GM21423 (cell line): ENCODE measurements at regions not wholly inside any gene's neighbourhood (a gene's known extent, or its start where the extent isn't known, plus 50 kb on each side); places are given as distances from the start of the nearest gene placed in this dataset.
A peak's percentile ranks its signal among the peaks of the same experiment; 100 is the strongest.
"Not testable (repeated sequence)": the region's sequence is repeated elsewhere in the genome, so short reads cannot be mapped to it uniquely, and the experiment has no call there.

Experiments used
- ATAC-seq: cut with Tn5 transposase; IDR thresholded peaks from one replicate; pipeline ENCODE4 v1.9.1; 2021; ENCODE audit warnings: mild to moderate bottlenecking, moderate library complexity; ENCODE audit not compliant: unreplicated experiment

- ATAC-seq: not testable (repeated sequence)
These were observed 70.8 kb downstream of the TBC1D26 start for GRCh38 chr17:15802917-15803316.

DNA sequence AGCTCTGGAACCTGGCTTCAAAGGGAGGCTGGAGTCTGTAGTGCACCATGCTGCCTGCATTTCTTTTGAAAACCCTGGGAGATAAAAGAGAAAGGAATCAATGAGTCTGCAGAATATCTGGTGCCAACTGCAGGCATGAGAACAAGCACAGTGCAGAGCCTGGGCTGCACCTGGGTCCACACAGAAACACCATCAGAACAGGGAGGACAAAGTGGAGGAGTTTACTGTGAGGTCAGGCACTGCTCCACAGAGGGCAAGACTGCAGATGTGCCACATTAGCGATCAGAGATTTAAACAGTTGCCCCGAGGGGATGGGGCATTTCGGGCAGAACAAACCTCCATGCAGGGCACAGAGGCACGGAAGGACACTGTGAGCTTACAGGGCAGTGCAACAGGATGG, 74.7 kb downstream of the TBC1D26 start:
- ATAC-seq: not testable (repeated sequence)

GRCh38 chr17:15813388-15813787, 81.3 kb downstream of the TBC1D26 start:
- ATAC-seq: not testable (repeated sequence)

DNA sequence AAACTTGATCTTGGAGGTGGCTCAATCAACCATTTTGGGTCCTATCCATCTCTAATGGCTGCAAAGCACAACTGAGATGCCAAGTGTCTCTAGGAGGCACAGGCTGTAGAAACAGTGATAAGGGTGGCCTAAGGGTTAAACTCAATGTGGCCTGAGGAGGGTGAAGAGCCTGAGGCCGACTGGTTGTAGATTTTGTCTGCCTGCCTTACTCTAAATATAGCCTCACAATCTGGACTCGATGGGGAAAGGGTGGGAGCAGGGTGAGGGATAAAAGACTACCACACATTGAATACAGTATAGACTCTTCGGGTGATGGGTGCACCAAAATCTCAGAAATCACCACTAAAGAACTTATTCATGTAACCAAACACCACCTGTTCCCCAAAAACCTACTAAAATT, 81.9 kb downstream of the TBC1D26 start:
- not testable (repeated sequence) for ATAC-seq

DNA sequence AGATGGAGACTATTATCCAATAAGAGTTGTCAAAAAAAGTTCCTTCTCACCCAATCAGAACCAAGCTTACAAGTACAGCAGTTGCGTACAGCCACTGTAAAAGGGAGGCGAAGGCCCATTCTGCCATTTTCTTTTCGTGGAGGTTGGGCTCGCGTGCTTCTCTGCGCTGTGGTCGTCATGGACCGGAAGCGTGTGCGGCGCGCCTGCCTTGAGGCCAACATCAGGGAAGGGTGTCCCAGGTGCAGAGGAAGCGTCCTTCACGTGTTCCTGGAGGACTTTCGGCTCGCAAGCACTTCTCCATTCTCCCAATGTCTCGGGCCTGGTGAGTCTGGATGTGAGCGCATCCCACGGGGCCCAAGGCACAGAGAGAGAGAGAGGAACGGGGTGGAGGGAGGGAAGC, 85.8 kb downstream of the TBC1D26 start:
- ATAC-seq: not testable (repeated sequence)

DNA sequence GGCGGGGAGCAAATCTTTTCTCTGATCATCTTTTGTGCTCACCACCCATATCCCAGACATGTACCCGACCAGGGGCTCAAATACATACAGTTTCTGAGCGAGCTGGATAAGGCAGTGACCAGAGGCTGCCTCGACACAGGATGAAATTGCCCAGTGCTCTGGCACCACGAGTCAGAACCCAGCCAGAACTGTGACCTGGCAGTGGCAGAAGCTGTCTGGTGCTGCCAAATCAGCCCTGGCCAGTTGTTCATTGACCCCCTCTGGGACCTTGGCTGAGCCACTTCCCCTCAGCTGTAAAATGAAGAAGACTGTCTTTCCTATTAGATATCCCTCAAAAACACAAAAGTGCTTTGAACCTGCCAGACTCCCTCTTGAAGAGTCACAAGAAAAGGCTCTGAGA, 90.2 kb downstream of the TBC1D26 start:
- ATAC-seq: not testable (repeated sequence)

GRCh38 chr17:15828727-15829314, 96.7 kb downstream of the TBC1D26 start:
- peak; percentile 33 for ATAC-seq

DNA sequence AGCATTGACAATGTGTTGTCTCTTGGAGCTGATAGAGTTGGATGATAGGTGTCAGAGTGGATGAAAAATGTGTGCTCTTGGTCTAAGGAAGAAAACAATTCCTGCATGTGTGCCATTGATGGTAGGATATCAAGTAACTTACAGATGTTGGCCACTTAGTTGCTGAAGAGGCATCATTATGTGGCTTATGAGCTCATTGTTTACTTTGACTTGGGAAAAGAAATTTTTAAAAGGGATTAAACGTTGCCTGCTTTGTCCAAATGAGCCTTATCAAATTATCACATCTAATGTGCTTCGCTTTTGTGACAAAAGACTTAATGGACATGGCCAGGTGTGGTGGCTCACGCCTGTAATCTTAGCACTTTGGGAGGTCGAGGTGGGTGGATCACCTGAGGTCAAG, 98.1 kb downstream of the TBC1D26 start:
- not testable (repeated sequence) for ATAC-seq

- peak; percentile 83 for ATAC-seq
These were observed 99.1 kb downstream of the TBC1D26 start for GRCh38 chr17:15831182-15831581.

DNA sequence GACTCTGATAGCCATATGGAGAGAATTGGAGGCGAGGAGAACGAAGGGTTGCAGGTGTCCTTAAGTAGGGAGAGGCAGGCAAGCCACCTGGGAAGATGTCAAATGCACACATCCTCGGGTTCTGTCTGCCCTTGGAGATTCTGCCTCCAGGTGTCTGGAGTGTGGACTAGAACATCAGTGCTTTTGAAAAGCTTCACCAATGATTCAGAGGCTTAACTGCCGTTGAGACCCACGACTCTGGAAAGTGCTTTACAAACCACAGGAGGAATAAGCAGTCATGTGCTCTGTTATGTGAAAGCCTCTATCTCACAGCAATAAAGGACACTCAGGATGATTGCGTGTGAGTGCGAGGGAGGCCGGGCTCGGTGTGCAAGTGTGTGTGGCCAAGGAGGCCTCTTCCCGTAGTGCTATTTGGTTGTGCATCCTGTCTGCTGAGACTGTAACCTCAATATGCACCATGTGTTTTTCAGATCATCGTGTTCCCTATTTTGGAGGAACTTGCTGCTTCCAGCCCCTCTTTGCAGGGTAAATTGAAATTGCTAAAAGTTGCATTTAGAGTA, 100.9 kb downstream of the TBC1D26 start:
- peak; percentile 39 for ATAC-seq

DNA sequence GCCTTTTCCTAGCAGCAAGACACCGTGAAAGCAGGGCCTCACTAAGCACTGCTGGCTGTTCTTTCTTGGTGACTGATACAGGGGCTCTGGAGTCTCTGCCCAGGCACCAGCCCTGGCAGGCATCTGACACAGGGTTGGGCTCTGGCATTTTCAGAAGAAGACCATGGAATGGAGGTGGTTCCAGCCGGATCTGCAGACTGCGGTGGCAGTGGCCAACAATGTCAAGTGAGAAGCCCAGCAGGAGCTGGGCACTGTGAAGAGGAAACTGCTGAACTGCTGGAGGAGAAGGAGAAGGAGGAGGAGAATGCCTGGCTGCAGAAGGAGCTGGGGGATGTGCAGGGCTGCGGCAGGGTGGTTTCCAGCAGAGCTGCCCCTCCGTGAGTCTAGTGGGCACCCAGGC, 101.8 kb downstream of the TBC1D26 start:
- not testable (repeated sequence) for ATAC-seq

- not testable (repeated sequence) for ATAC-seq
These were observed 103.4 kb downstream of the TBC1D26 start for GRCh38 chr17:15835481-15835880.

DNA sequence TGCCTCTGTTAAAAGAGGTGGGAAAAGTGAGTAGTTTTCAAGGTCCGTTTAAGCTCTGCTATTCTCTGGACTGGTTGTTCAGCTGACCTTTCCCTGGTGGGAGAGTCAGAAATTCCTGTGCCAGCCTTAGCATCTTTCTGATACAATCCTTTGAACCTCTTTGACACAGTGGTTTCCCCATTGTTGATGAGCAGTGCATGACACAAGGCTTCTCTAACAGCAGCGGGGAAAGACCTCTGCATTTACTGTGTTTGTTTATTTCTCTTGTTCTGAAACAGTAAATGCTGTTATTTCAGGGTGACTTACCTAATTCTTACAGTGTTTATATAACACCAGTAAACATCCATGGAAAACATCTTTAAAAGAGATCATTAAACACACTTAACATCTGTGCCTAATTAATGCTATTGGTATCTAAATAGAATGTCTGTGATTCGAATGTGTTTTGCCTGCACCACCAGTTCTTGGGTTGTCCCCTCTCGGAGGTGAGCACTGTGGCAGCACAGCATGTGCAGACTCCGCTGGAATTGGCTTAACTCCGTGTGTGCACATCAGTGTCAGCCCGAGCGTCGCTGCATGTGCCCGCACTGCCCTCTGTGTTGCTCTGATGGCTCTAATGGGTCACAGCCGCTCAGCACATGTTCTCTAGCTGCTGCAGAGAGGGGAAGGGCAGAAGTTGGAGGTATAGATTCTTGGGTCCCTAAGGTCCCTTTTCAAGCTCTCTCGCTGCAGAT, 104.3 kb downstream of the TBC1D26 start:
- not testable (repeated sequence) for ATAC-seq

- not testable (repeated sequence) for ATAC-seq
These were observed 104.9 kb downstream of the TBC1D26 start for GRCh38 chr17:15836991-15837390.

GRCh38 chr17:15847447-15848229, 97.3 kb upstream of the ADORA2B start:
- not testable (repeated sequence) for ATAC-seq

GRCh38 chr17:15849054-15849453, 95.9 kb upstream of the ADORA2B start:
- ATAC-seq: peak; percentile 55

DNA sequence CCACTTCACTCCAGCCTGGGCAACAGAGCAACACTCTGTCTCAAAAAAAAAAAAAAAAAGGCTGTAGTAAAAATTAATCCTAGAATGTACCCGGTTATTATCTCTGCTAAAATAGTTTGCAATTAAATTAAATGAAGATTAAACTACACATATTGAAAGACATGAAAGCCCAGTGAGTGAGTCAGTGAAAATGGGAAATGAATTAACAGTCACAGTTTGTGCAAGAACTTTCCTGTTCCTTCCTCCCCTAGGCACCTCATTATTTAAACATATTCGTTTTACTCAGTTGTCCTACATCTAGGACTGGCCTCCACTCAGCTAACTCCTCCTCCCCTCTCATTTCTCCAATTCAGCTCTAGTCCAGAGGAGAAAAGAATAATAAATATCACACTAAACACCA, 94.9 kb upstream of the ADORA2B start:
- not testable (repeated sequence) for ATAC-seq

GRCh38 chr17:15850687-15851086, 94.2 kb upstream of the ADORA2B start:
- ATAC-seq: not testable (repeated sequence)

- ATAC-seq: peak; percentile 56
These were observed 92.1 kb upstream of the ADORA2B start for GRCh38 chr17:15852863-15853262.

GRCh38 chr17:15856191-15856590, 88.7 kb upstream of the ADORA2B start:
- not testable (repeated sequence) for ATAC-seq

DNA sequence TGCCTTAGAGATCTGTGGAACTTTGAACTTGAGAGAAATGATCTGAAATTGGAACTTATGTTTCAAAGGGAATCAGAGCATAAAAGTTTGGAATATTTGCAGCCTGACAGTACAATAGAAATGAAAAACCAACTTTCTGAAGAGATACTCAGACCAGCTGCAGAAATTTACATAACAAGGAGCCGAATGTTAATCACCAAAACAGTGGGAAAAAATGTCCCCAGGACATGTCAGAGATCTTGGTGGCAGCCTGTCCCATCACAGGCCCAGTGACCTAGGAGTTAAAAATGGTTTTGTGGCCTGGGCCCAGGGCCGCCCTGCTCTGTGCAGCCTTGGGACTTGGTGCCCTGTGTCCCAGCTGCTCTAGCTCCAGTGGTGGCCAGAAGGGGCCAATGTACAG, 88.2 kb upstream of the ADORA2B start:
- ATAC-seq: not testable (repeated sequence)
